B cell (primary cell): ENCODE measurements at regions not wholly inside any gene's neighbourhood (a gene's known extent, or its start where the extent isn't known, plus 50 kb on each side); places are given as distances from the start of the nearest gene placed in this dataset.

Source experiments
- ATAC-seq: fragments of 200-7000 bp; cut with Tn5 transposase; one replicate; pipeline ENCODE4 v1.10.0; 2021; ENCODE audit warnings: low read depth, mild to moderate bottlenecking, moderate number of reproducible peaks, moderate library complexity
- CTCF ChIA-PET: fragments of 350-600 bp; sonication (Branson Sonifier 250); formaldehyde crosslinking; loops from one replicate; lab custom pipeline; 2021; ENCODE audit warnings: antibody characterized with exemption, inconsistent platforms; lab: Charles Lee
- POLR2A ChIA-PET: fragments of 350-600 bp; sonication (Branson Sonifier 250); formaldehyde crosslinking; loops from one replicate; lab custom pipeline; 2021; ENCODE audit warnings: antibody characterized with exemption; lab: Charles Lee
- DNase-seq: peaks from one replicate; pipeline ENCODE4 v3.0.0; 2013
- H2AFZ ChIP-seq: 2 replicates; pipeline ENCODE4 v1.6.1; 2012; ENCODE audit warnings: mild to moderate bottlenecking, low read depth, low read length; ENCODE audit not compliant: insufficient read depth, poor library complexity, severe bottlenecking
- H3K27ac ChIP-seq, 2 donors: 1 replicate in 1 of 2; 2 replicates in 1 of 2; pipeline ENCODE4 v1.5.1; 2012 to 2013; ENCODE audit warnings: low read length in 2 of 2, mild to moderate bottlenecking in 2 of 2, moderate library complexity in 1 of 2
- H3K27me3 ChIP-seq, 4 experiments: fragments of 200-600 bp in 1 of 4; sonication (generic) in 1 of 4; replicated peaks in 1 of 4; 1 replicate in 2 of 4; 2 replicates in 2 of 4; pipeline versions ENCODE4 v1.6.1 to v1.7.0; 2013 to 2016; ENCODE audit warnings: low read length in 3 of 4, mild to moderate bottlenecking in 2 of 4, mixed read lengths in 1 of 4, moderate library complexity in 1 of 4; ENCODE audit not compliant: insufficient read depth in 4 of 4, control insufficient read depth in 3 of 4; ENCODE audit errors: control extremely low read depth in 1 of 4
- H3K36me3 ChIP-seq, 2 experiments: replicated peaks in 1 of 2; 1 replicate in 1 of 2; 2 replicates in 1 of 2; pipeline versions ENCODE4 v1.6.1 to v1.7.1; 2013; ENCODE audit warnings: low read length in 1 of 2; ENCODE audit not compliant: insufficient read depth in 2 of 2, control insufficient read depth in 1 of 2; ENCODE audit errors: control extremely low read depth in 1 of 2, extremely low read depth in 1 of 2
- H3K4me1 ChIP-seq, 2 donors: fragments of 200-600 bp in 1 of 2; sonication (generic) in 1 of 2; 1 replicate in 1 of 2; 2 replicates in 1 of 2; pipeline versions ENCODE4 v1.5.1 to v1.6.1; 2013 to 2017; ENCODE audit warnings: low read length in 2 of 2; ENCODE audit not compliant: control insufficient read depth in 2 of 2, insufficient read depth in 2 of 2
- H3K4me2 ChIP-seq: replicated peaks from 2 replicates; pipeline ENCODE3; 2012; ENCODE audit warnings: mild to moderate bottlenecking, low read depth, low read length; ENCODE audit not compliant: poor library complexity, severe bottlenecking
- H3K4me3 ChIP-seq, 5 experiments: fragments of 200-600 bp in 1 of 5; sonication (generic) in 1 of 5; 1 replicate in 3 of 5; 2 replicates in 2 of 5; pipeline versions ENCODE4 v1.5.1 to v1.7.0; 2011 to 2016; ENCODE audit warnings: low read length in 4 of 5, mild to moderate bottlenecking in 4 of 5, low read depth in 2 of 5, control low read depth in 1 of 5, moderate library complexity in 1 of 5; ENCODE audit not compliant: insufficient read depth in 1 of 5; ENCODE audit errors: control extremely low read depth in 1 of 5, extremely low read depth in 1 of 5
- H3K79me2 ChIP-seq: fragments of 200-600 bp; sonication (generic); one replicate; pipeline ENCODE4 v1.6.0; 2016; ENCODE audit warnings: low read length; ENCODE audit not compliant: control insufficient read depth, insufficient read depth
- H3K9ac ChIP-seq: fragments of 200-600 bp; sonication (generic); 2 replicates; pipeline ENCODE4 v1.6.1; 2017; ENCODE audit warnings: mild to moderate bottlenecking, low read length, moderate library complexity
- H3K9me3 ChIP-seq, 3 donors: one replicate each; pipeline versions ENCODE4 v1.6.1 to v1.7.1; 2013; ENCODE audit warnings: low read length in 2 of 3; ENCODE audit not compliant: control insufficient read depth in 2 of 3, insufficient read depth in 1 of 3; ENCODE audit errors: control extremely low read depth in 1 of 3
- H4K20me1 ChIP-seq: 2 replicates; pipeline ENCODE4 v1.6.0; 2012; ENCODE audit warnings: mild to moderate bottlenecking, low read length; ENCODE audit not compliant: insufficient read depth, control insufficient read depth, poor library complexity, severe bottlenecking
- H3K27ac Mint-ChIP-seq: one replicate; pipeline ENCODE4 v1.8.0; 2021; ENCODE audit warnings: mixed read lengths
- H3K27me3 Mint-ChIP-seq: one replicate; pipeline ENCODE4 v1.8.0; 2021; ENCODE audit warnings: mixed read lengths
- H3K4me1 Mint-ChIP-seq: one replicate; pipeline ENCODE4 v1.8.0; 2021; ENCODE audit warnings: mixed read lengths
- H3K4me3 Mint-ChIP-seq: one replicate; pipeline ENCODE4 v1.8.0; 2021; ENCODE audit warnings: mixed read lengths
- H3K9me3 Mint-ChIP-seq: one replicate; pipeline ENCODE4 v1.8.0; 2022; ENCODE audit warnings: mixed read lengths; ENCODE audit not compliant: insufficient read depth
- EZH2 ChIP-seq: IDR thresholded peaks from 2 replicates; pipeline ENCODE4 v1.6.1; 2012; ENCODE audit warnings: borderline replicate concordance, low read depth, mild to moderate bottlenecking, moderate library complexity, low read length; ENCODE audit not compliant: insufficient read depth, poor library complexity, severe bottlenecking
- WGBS: methylation state at CpG from one replicate; pipeline ENCODE4 v1.1.5; 2013; ENCODE audit warnings: missing lambda C conversion rate; ENCODE audit not compliant: insufficient coverage; 5-methylcytosine and 5-hydroxymethylcytosine counted together
- intact Hi-C: fragments of 100-400 bp; cut with micrococcal nuclease; formaldehyde crosslinking; loops from one replicate; pipeline ENCODE4 v1.10.0; 2022
- TF ChIP-seq, protein P1 (sequence below): fragments of 200-600 bp; IDR thresholded peaks from one replicate; pipeline ENCODE4 v1.8.0; 2022; ENCODE audit warnings: antibody characterized with exemption, mild to moderate bottlenecking

DNA sequence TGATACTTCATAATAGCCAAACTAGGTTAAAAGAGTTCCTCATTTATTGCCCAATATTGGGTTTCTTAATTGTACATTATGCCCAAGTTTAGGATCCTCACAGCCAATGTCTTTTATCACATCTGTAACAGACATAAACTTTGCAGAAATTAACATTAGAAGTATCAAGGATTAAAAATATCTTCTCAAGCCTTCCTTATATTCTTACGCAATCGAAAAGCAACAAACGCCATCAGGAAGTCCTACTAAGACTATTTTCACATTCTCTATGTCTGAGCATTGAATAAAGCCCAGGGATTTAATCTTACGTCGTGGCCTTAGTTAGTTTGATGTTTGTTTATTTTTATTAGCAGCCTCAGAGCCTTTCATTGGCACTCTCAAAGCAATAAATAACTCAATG is 1660.4 kb upstream of the MIR17HG start:
- no peak overlapping the region for H3K27ac Mint-ChIP-seq
- H3K4me3 Mint-ChIP-seq, result no peak overlapping the region
- no peak for DNase-seq
- H3K27me3 Mint-ChIP-seq, result no peaks in the 10 kb centered on the region
- H3K79me2 ChIP-seq, result no peaks in the 10 kb centered on the region
- intact Hi-C loops, result no loop called here
- no peaks in the 10 kb centered on the region for H3K4me1 Mint-ChIP-seq
- H3K4me2 ChIP-seq, result no peak overlapping the region
- no peaks in the 10 kb centered on the region for H4K20me1 ChIP-seq
- no peaks in the 10 kb centered on the region for H3K36me3 ChIP-seq
- no peaks in the 10 kb centered on the region for H3K27me3 ChIP-seq
- WGBS, result no CpG with 5 or more reads among the region's 5 CpGs
- ChIA-PET CTCF (no interaction called here), POLR2A (no interaction called here)
- H3K4me1 ChIP-seq, result no peaks in the 10 kb centered on the region
- no peak overlapping the region for H2AFZ ChIP-seq
- ATAC-seq, result no peak
- H3K4me3 ChIP-seq, result no peak overlapping the region
- peaks cover 0 to 10% (median 0%) of the 10 kb centered on the region in 3 donors for H3K9me3 ChIP-seq
- no peak overlapping the region for H3K27ac ChIP-seq
- peaks cover 2% of the 10 kb centered on the region for H3K9me3 Mint-ChIP-seq
- no peak overlapping the region for H3K9ac ChIP-seq
- no peak for TF ChIP-seq EZH2
- TF ChIP-seq, protein P1, sequence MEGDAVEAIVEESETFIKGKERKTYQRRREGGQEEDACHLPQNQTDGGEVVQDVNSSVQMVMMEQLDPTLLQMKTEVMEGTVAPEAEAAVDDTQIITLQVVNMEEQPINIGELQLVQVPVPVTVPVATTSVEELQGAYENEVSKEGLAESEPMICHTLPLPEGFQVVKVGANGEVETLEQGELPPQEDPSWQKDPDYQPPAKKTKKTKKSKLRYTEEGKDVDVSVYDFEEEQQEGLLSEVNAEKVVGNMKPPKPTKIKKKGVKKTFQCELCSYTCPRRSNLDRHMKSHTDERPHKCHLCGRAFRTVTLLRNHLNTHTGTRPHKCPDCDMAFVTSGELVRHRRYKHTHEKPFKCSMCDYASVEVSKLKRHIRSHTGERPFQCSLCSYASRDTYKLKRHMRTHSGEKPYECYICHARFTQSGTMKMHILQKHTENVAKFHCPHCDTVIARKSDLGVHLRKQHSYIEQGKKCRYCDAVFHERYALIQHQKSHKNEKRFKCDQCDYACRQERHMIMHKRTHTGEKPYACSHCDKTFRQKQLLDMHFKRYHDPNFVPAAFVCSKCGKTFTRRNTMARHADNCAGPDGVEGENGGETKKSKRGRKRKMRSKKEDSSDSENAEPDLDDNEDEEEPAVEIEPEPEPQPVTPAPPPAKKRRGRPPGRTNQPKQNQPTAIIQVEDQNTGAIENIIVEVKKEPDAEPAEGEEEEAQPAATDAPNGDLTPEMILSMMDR, result no peak

DNA sequence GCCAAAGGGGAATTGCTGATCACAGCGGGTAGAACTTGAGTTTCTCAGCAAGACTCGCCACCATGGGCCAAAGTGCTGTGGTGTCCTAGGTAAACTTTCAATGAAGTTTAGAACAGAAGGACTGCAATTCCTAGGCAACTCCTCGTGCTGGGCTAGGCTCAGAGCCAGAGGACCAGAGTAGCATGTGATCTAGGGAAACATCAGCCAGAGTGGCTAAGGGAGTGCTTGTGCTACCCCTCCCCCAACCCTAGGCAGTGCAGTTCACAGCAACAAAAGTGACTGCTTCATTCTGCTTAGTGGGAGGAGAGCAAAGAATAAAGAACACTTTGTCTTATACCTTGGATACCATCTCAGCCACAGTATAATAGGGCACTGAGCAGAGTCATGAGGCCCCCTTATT is 1658.6 kb upstream of the MIR17HG start:
- Histone ChIP-seq H3K9me3 (peaks cover 0 to 10% (median 0%) of the 10 kb centered on the region in 3 donors), H3K9ac (no peak overlapping the region), H3K27me3 (no peaks in the 10 kb centered on the region), H2AFZ (no peak overlapping the region), H3K36me3 (no peaks in the 10 kb centered on the region), H3K4me1 (no peaks in the 10 kb centered on the region), H3K4me2 (no peak overlapping the region), H3K79me2 (no peaks in the 10 kb centered on the region), H4K20me1 (no peaks in the 10 kb centered on the region), H3K4me3 (no peak overlapping the region), H3K27ac (no peak overlapping the region)
- POLR2A ChIA-PET, result no interaction called here
- WGBS, result 82% methylated on average over 3 of the region's 3 CpGs
- no peak overlapping the region for H3K27ac Mint-ChIP-seq
- no peaks in the 10 kb centered on the region for H3K27me3 Mint-ChIP-seq
- intact Hi-C loops, result no loop called here
- ATAC-seq (no peak), DNase-seq (no peak)
- peaks cover 3% of the 10 kb centered on the region for H3K9me3 Mint-ChIP-seq
- TF ChIP-seq EZH2, result no peak
- TF ChIP-seq, protein P1, result no peak
- no peak overlapping the region for H3K4me3 Mint-ChIP-seq
- CTCF ChIA-PET, result no interaction called here
- no peaks in the 10 kb centered on the region for H3K4me1 Mint-ChIP-seq
